CD14-positive monocyte (primary cell): ENCODE measurements at regions not wholly inside any gene's neighbourhood (a gene's known extent, or its start where the extent isn't known, plus 50 kb on each side); places are given as distances from the start of the nearest gene placed in this dataset.
A peak's percentile ranks its signal among the peaks of the same experiment; 100 is the strongest.

Experiments
- DNase-seq, 3 donors: peaks; one replicate each; pipeline ENCODE4 v3.0.0-alpha.2; 2011 to 2022
- H2AFZ ChIP-seq: 2 replicates; pipeline ENCODE4 v1.6.0; 2012; ENCODE audit warnings: mild to moderate bottlenecking, low read depth, low read length, inconsistent platforms; ENCODE audit not compliant: insufficient read depth, poor library complexity, severe bottlenecking
- H3K27ac ChIP-seq, 2 donors: 1 replicate in 1 of 2; 2 replicates in 1 of 2; pipeline ENCODE4 v1.5.1; 2012 to 2013; ENCODE audit warnings: low read length in 2 of 2, control low read depth in 1 of 2, inconsistent platforms in 1 of 2, low read depth in 1 of 2, mild to moderate bottlenecking in 1 of 2
- H3K27me3 ChIP-seq, 2 donors: one replicate each; pipeline versions ENCODE4 v1.6.0 to v1.6.1; 2011 to 2013; ENCODE audit warnings: low read length in 2 of 2; ENCODE audit not compliant: control insufficient read depth in 2 of 2, insufficient read depth in 2 of 2
- H3K36me3 ChIP-seq, 2 donors: replicated peaks in 1 of 2; 1 replicate in 1 of 2; 2 replicates in 1 of 2; pipeline versions ENCODE4 v1.5.1 to v1.6.1; 2012 to 2013; ENCODE audit warnings: low read length in 2 of 2, control low read depth in 1 of 2, inconsistent platforms in 1 of 2, mild to moderate bottlenecking in 1 of 2; ENCODE audit not compliant: insufficient read depth in 2 of 2, control insufficient read depth in 1 of 2
- H3K4me1 ChIP-seq, 2 donors: 1 replicate in 1 of 2; 2 replicates in 1 of 2; pipeline versions ENCODE4 v1.5.1 to v1.6.1; 2012 to 2013; ENCODE audit warnings: low read length in 2 of 2, control low read depth in 1 of 2, inconsistent platforms in 1 of 2, mild to moderate bottlenecking in 1 of 2, moderate library complexity in 1 of 2; ENCODE audit not compliant: insufficient read depth in 2 of 2, control insufficient read depth in 1 of 2
- H3K4me2 ChIP-seq: replicated peaks from 2 replicates; pipeline ENCODE3; 2012; ENCODE audit warnings: low read length, moderate library complexity, mild to moderate bottlenecking; ENCODE audit not compliant: poor library complexity, severe bottlenecking; ENCODE audit errors: extremely low read depth
- H3K4me3 ChIP-seq, 3 experiments: fragments of 200-600 bp in 1 of 3; sonication (generic) in 1 of 3; replicated peaks in 1 of 3; 1 replicate in 2 of 3; 2 replicates in 1 of 3; pipeline ENCODE4 v1.5.1; 2011 to 2013; ENCODE audit warnings: low read length in 3 of 3, mild to moderate bottlenecking in 3 of 3, control low read depth in 2 of 3, low read depth in 2 of 3, inconsistent platforms in 1 of 3, moderate library complexity in 1 of 3
- H3K79me2 ChIP-seq: 2 replicates; pipeline ENCODE4 v1.6.0; 2012; ENCODE audit warnings: mild to moderate bottlenecking, control low read depth, inconsistent platforms, low read length, moderate library complexity; ENCODE audit not compliant: insufficient read depth
- H3K9ac ChIP-seq: 2 replicates; pipeline ENCODE4 v1.6.0; 2017; ENCODE audit warnings: low read length, mild to moderate bottlenecking; ENCODE audit not compliant: insufficient read depth, poor library complexity, severe bottlenecking
- H3K9me3 ChIP-seq, 2 donors: replicated peaks in 1 of 2; 1 replicate in 1 of 2; 2 replicates in 1 of 2; pipeline versions ENCODE4 v1.5.1 to v1.6.1; 2012 to 2013; ENCODE audit warnings: low read length in 2 of 2, control low read depth in 1 of 2; ENCODE audit not compliant: control insufficient read depth in 1 of 2, insufficient read depth in 1 of 2
- H4K20me1 ChIP-seq: 2 replicates; pipeline ENCODE4 v1.6.0; 2012; ENCODE audit warnings: mild to moderate bottlenecking, low read length, control low read depth, moderate library complexity; ENCODE audit not compliant: insufficient read depth
- H3K27ac Mint-ChIP-seq, 7 donors: one replicate each; pipeline ENCODE4 v1.8.0; 2020; ENCODE audit warnings: mild to moderate bottlenecking in 7 of 7, mixed read lengths in 7 of 7, moderate library complexity in 6 of 7, inconsistent platforms in 2 of 7
- H3K27me3 Mint-ChIP-seq, 3 donors: one replicate each; pipeline ENCODE4 v1.8.0; 2021 to 2022; ENCODE audit warnings: low read depth in 3 of 3, mild to moderate bottlenecking in 3 of 3, mixed read lengths in 3 of 3, moderate library complexity in 3 of 3, inconsistent platforms in 1 of 3
- H3K36me3 Mint-ChIP-seq, 2 donors: one replicate each; pipeline ENCODE4 v1.8.0; 2020; ENCODE audit warnings: mixed read lengths in 2 of 2, inconsistent platforms in 1 of 2, mild to moderate bottlenecking in 1 of 2
- H3K4me1 Mint-ChIP-seq: one replicate; pipeline ENCODE4 v1.8.0; 2020; ENCODE audit warnings: mild to moderate bottlenecking, mixed read lengths
- H3K4me3 Mint-ChIP-seq, 2 donors: one replicate each; pipeline ENCODE4 v1.8.0; 2020; ENCODE audit warnings: mild to moderate bottlenecking in 2 of 2, mixed read lengths in 2 of 2, moderate library complexity in 1 of 2
- H3K9me3 Mint-ChIP-seq, 7 donors: one replicate each; pipeline ENCODE4 v1.8.0; 2020 to 2022; ENCODE audit warnings: mixed read lengths in 7 of 7, mild to moderate bottlenecking in 6 of 7, moderate library complexity in 6 of 7, inconsistent platforms in 2 of 7
- CTCF ChIP-seq: fragments of 200-600 bp; IDR thresholded peaks from one replicate; pipeline ENCODE4 v1.8.0; 2022; ENCODE audit warnings: antibody characterized with exemption, mild to moderate bottlenecking
- WGBS: methylation state at CpG from one replicate; pipeline ENCODE4 v1.1.5; 2013; ENCODE audit warnings: missing lambda C conversion rate; ENCODE audit not compliant: insufficient coverage; 5-methylcytosine and 5-hydroxymethylcytosine counted together
- intact Hi-C, 2 donors: fragments of 100-400 bp; cut with micrococcal nuclease; formaldehyde crosslinking; loops; one replicate each; pipeline versions ENCODE4 v1.15.0 to v1.15.1; 2023

GRCh38 chr11:12060385-12060985 is 49.9 kb upstream of the MICAL2 start:
- intact Hi-C loops: no loop called here
- Histone ChIP-seq H3K4me2 (no peak overlapping the region), H3K4me1 (peaks cover 4 to 8% of the 10 kb centered on the region in 2 donors), H3K27me3 (no peaks in the 10 kb centered on the region), H4K20me1 (no peaks in the 10 kb centered on the region), H3K4me3 (no peak overlapping the region), H3K9ac (no peak overlapping the region), H3K9me3 (peaks cover 8 to 10% of the 10 kb centered on the region in 2 donors), H3K79me2 (no peaks in the 10 kb centered on the region), H2AFZ (no peak overlapping the region), H3K36me3 (no peaks in the 10 kb centered on the region), H3K27ac (no peak overlapping the region)
- H3K4me1 Mint-ChIP-seq: peaks cover 11% of the 10 kb centered on the region
- H3K4me3 Mint-ChIP-seq: no peak overlapping the region
- DNase-seq: no peak
- peaks cover 1 to 3% (median 2%) of the 10 kb centered on the region in 3 donors for H3K27me3 Mint-ChIP-seq
- 96% methylated on average over 3 of the region's 4 CpGs for WGBS
- peak overlapping the region in 1 of 7 donors; percentile 50 for H3K27ac Mint-ChIP-seq
- peaks cover 0 to 4% of the 10 kb centered on the region in 2 donors for H3K36me3 Mint-ChIP-seq
- TF ChIP-seq CTCF: no peak
- peaks cover 4 to 18% (median 15%) of the 10 kb centered on the region in 7 donors for H3K9me3 Mint-ChIP-seq
